IMR-90 (cell line): ENCODE measurements at regions not wholly inside any gene's neighbourhood (a gene's known extent, or its start where the extent isn't known, plus 50 kb on each side); places are given as distances from the start of the nearest gene placed in this dataset.

Experiments used
- ATAC-seq: fragments of 200-7000 bp; cut with Tn5 transposase; 2 replicates; pipeline ENCODE4 v1.9.1; 2020; ENCODE audit warnings: low read depth, mild to moderate bottlenecking, moderate library complexity
- BruUV-seq: library from RNA; stranded (reverse); fragments of 400-500 nt; replicated peaks from 2 replicates; lab custom pipeline; 2021; lab: Mats Ljungman, UMichigan
- CTCF ChIA-PET: fragments of 300-600 bp; formaldehyde crosslinking; extraction: SDS; loops from one replicate; lab custom pipeline; 2021; ENCODE audit warnings: antibody characterized with exemption; lab: Yijun Ruan, JAX
- POLR2A ChIA-PET: fragments of 300-600 bp; sonication (Branson Sonifier 250); formaldehyde crosslinking; loops from one replicate; lab custom pipeline; 2022; ENCODE audit warnings: antibody characterized with exemption; ENCODE audit not compliant: unreplicated experiment; lab: Charles Lee
- DNase-seq: peaks from one replicate; pipeline ENCODE4 v3.0.0; 2013
- H2AFZ ChIP-seq: replicated peaks from 2 replicates; pipeline ENCODE3; 2013; ENCODE audit warnings: low read length, mild to moderate bottlenecking; ENCODE audit not compliant: poor library complexity
- H2AK5ac ChIP-seq: 2 replicates; pipeline ENCODE4 v1.6.1; 2013; ENCODE audit warnings: low read depth, low read length, inconsistent platforms
- H2AK9ac ChIP-seq: replicated peaks from 2 replicates; pipeline ENCODE3; 2013; ENCODE audit warnings: mild to moderate bottlenecking, low read depth, low read length, moderate library complexity; ENCODE audit not compliant: poor library complexity
- H2BK120ac ChIP-seq: 2 replicates; pipeline ENCODE4 v1.6.1; 2013; ENCODE audit warnings: low read depth, low read length, inconsistent platforms
- H2BK15ac ChIP-seq: 3 replicates; pipeline ENCODE4 v1.6.1; 2013; ENCODE audit warnings: low read depth, low read length, inconsistent platforms
- H2BK20ac ChIP-seq: 2 replicates; pipeline ENCODE4 v1.6.1; 2013; ENCODE audit warnings: low read depth, mild to moderate bottlenecking, inconsistent platforms, low read length, moderate library complexity
- H2BK5ac ChIP-seq: 2 replicates; pipeline ENCODE4 v1.6.1; 2013; ENCODE audit warnings: mild to moderate bottlenecking, low read depth, low read length, inconsistent platforms; ENCODE audit not compliant: poor library complexity, severe bottlenecking
- H3K14ac ChIP-seq: replicated peaks from 2 replicates; pipeline ENCODE4 v1.6.1; 2013; ENCODE audit warnings: low read depth, low read length, inconsistent platforms
- H3K18ac ChIP-seq: 2 replicates; pipeline ENCODE4 v1.6.1; 2013; ENCODE audit warnings: low read depth, low read length, control low read depth
- H3K23ac ChIP-seq: 2 replicates; pipeline ENCODE4 v1.6.1; 2013; ENCODE audit warnings: low read depth, low read length, inconsistent platforms
- H3K27ac ChIP-seq: 2 replicates; pipeline ENCODE4 v1.5.1; 2013; ENCODE audit warnings: mild to moderate bottlenecking, control low read depth, low read length; ENCODE audit not compliant: insufficient read depth
- H3K27me3 ChIP-seq: 2 replicates; pipeline ENCODE4 v1.6.1; 2013; ENCODE audit warnings: low read length; ENCODE audit not compliant: control insufficient read depth, insufficient read depth
- H3K36me3 ChIP-seq: 2 replicates; pipeline ENCODE4 v1.6.1; 2013; ENCODE audit warnings: low read length, mixed read lengths; ENCODE audit not compliant: control insufficient read depth, insufficient read depth
- H3K4ac ChIP-seq: 2 replicates; pipeline ENCODE4 v1.6.1; 2013; ENCODE audit warnings: low read depth, low read length, inconsistent platforms
- H3K4me1 ChIP-seq: 2 replicates; pipeline ENCODE4 v1.6.1; 2013; ENCODE audit warnings: low read length, mixed read lengths; ENCODE audit not compliant: control insufficient read depth, insufficient read depth
- H3K4me2 ChIP-seq: 2 replicates; pipeline ENCODE4 v1.6.1; 2013; ENCODE audit warnings: low read depth, mild to moderate bottlenecking, control low read depth, low read length, moderate library complexity
- H3K4me3 ChIP-seq: 2 replicates; pipeline ENCODE4 v1.5.1; 2013; ENCODE audit warnings: low read depth, mild to moderate bottlenecking, control low read depth, low read length, moderate library complexity; ENCODE audit not compliant: insufficient read depth
- H3K56ac ChIP-seq: 2 replicates; pipeline ENCODE4 v1.6.1; 2013; ENCODE audit warnings: low read length, inconsistent platforms; ENCODE audit not compliant: insufficient read depth; ENCODE audit errors: extremely low read depth
- H3K79me1 ChIP-seq, 2 experiments: 2 replicates each; pipeline ENCODE4 v1.6.1; 2013; ENCODE audit warnings: low read length in 2 of 2, inconsistent platforms in 1 of 2, low read depth in 1 of 2
- H3K9ac ChIP-seq: 2 replicates; pipeline ENCODE4 v1.6.1; 2013; ENCODE audit warnings: low read depth, low read length, control low read depth
- H3K9me1 ChIP-seq: 2 replicates; pipeline ENCODE4 v1.6.1; 2013; ENCODE audit warnings: low read length, inconsistent platforms; ENCODE audit not compliant: insufficient read depth
- H3K9me3 ChIP-seq: 2 replicates; pipeline ENCODE4 v1.6.1; 2013; ENCODE audit warnings: low read length; ENCODE audit not compliant: control insufficient read depth, insufficient read depth
- H4K20me1 ChIP-seq: 2 replicates; pipeline ENCODE4 v1.6.1; 2013; ENCODE audit warnings: low read length, inconsistent platforms; ENCODE audit not compliant: insufficient read depth
- H4K5ac ChIP-seq: 2 replicates; pipeline ENCODE4 v1.6.1; 2013; ENCODE audit warnings: mild to moderate bottlenecking, low read depth, low read length, control low read depth
- H4K8ac ChIP-seq, 2 experiments: 2 replicates each; pipeline ENCODE4 v1.6.1; 2013; ENCODE audit warnings: low read depth in 2 of 2, low read length in 2 of 2, control low read depth in 1 of 2, inconsistent platforms in 1 of 2
- H4K91ac ChIP-seq: 2 replicates; pipeline ENCODE4 v1.6.1; 2013; ENCODE audit warnings: low read depth, low read length, inconsistent platforms; ENCODE audit not compliant: insufficient read depth
- BHLHE40 ChIP-seq: fragments of 150-350 bp; IDR thresholded peaks from 2 replicates; pipeline ENCODE4 v1.6.1; 2016; ENCODE audit warnings: mild to moderate bottlenecking, low read depth, low read length
- CEBPB ChIP-seq: IDR thresholded peaks from 2 replicates; pipeline ENCODE4 v1.6.1; 2012; ENCODE audit warnings: low read depth, low read length, improper control_type of control experiment
- CHD1 ChIP-seq: IDR thresholded peaks from 2 replicates; pipeline ENCODE4 v1.6.1; 2012; ENCODE audit warnings: low read depth, low read length, improper control_type of control experiment
- CTCF ChIP-seq: conservative IDR thresholded peaks from 2 replicates; pipeline ENCODE4 v1.5.1; 2012; ENCODE audit warnings: mild to moderate bottlenecking, low read depth, low read length, improper control_type of control experiment
- ELK1 ChIP-seq: fragments of 150-350 bp; IDR thresholded peaks from 2 replicates; pipeline ENCODE4 v1.6.1; 2016; ENCODE audit warnings: low read depth, mild to moderate bottlenecking, low read length, moderate library complexity, borderline replicate concordance
- FOS ChIP-seq: fragments of 150-350 bp; IDR thresholded peaks from 2 replicates; pipeline ENCODE4 v1.6.1; 2016; ENCODE audit warnings: low read depth, low read length
- MAFK ChIP-seq: IDR thresholded peaks from 2 replicates; pipeline ENCODE4 v1.6.1; 2012; ENCODE audit warnings: low read depth, low read length, improper control_type of control experiment
- MAZ ChIP-seq: IDR thresholded peaks from 2 replicates; pipeline ENCODE4 v1.6.1; 2012; ENCODE audit warnings: low read depth, mild to moderate bottlenecking, low read length, improper control_type of control experiment, moderate library complexity, borderline replicate concordance
- MXI1 ChIP-seq: IDR thresholded peaks from 2 replicates; pipeline ENCODE4 v1.6.1; 2012; ENCODE audit warnings: low read depth, mild to moderate bottlenecking, low read length, moderate library complexity, borderline replicate concordance
- NFE2L2 ChIP-seq: fragments of 150-350 bp; IDR thresholded peaks from 2 replicates; pipeline ENCODE4 v1.6.1; 2016; ENCODE audit warnings: low read depth, mild to moderate bottlenecking, low read length
- POLR2A ChIP-seq: IDR thresholded peaks from 2 replicates; pipeline ENCODE4 v1.6.1; 2012; ENCODE audit warnings: mild to moderate bottlenecking, low read depth, low read length
- RAD21 ChIP-seq: IDR thresholded peaks from 2 replicates; pipeline ENCODE4 v1.6.1; 2012; ENCODE audit warnings: low read length, improper control_type of control experiment
- RCOR1 ChIP-seq: IDR thresholded peaks from 2 replicates; pipeline ENCODE4 v1.6.1; 2012; ENCODE audit warnings: mild to moderate bottlenecking, low read length, improper control_type of control experiment; ENCODE audit not compliant: insufficient replicate concordance
- RFX5 ChIP-seq: IDR thresholded peaks from 2 replicates; pipeline ENCODE4 v1.8.0; 2012; ENCODE audit warnings: low read depth, mild to moderate bottlenecking, low read length, moderate library complexity
- SMC3 ChIP-seq: fragments of 150-350 bp; IDR thresholded peaks from 2 replicates; pipeline ENCODE4 v1.6.1; 2016; ENCODE audit warnings: low read depth, mild to moderate bottlenecking, antibody characterized with exemption, low read length, moderate library complexity
- USF2 ChIP-seq: fragments of 150-350 bp; IDR thresholded peaks from 2 replicates; pipeline ENCODE4 v1.6.1; 2017; ENCODE audit warnings: mild to moderate bottlenecking, antibody characterized with exemption, low read length, low read depth
- WGBS, 2 experiments: methylation state at CpG; one replicate each; pipeline versions ENCODE4 v1.1.5 to v1.1.7; 2013; ENCODE audit warnings: missing lambda C conversion rate in 2 of 2; ENCODE audit not compliant: insufficient read length in 1 of 2; ENCODE audit errors: extremely low coverage in 2 of 2; 5-methylcytosine and 5-hydroxymethylcytosine counted together
- dilution Hi-C: fragments of 300-500 bp; cut with HindIII; formaldehyde crosslinking; loops from one replicate; pipeline ENCODE4 v1.14.3; 2018; ENCODE audit warnings: low sequenced_read_pairs; ENCODE audit not compliant: unreplicated experiment
- in situ Hi-C: fragments of 300-500 bp; cut with MboI; formaldehyde crosslinking; loops from 3 replicates; pipeline ENCODE4 v1.14.3; 2019; ENCODE audit warnings: low sequenced_read_pairs, inconsistent platforms, mixed read lengths
- intact Hi-C: fragments of 100-400 bp; cut with micrococcal nuclease; formaldehyde crosslinking; loops from 2 replicates; pipeline ENCODE4 v1.10.0; 2022

- Histone ChIP-seq H2BK120ac (no peak overlapping the region), H4K91ac (no peak overlapping the region), H3K4me2 (no peak overlapping the region), H2AFZ (no peak overlapping the region), H2AK9ac (no peak overlapping the region), H3K79me1 (no peaks in the 10 kb centered on the region), H4K5ac (no peak overlapping the region), H3K27me3 (peaks cover 9% of the 10 kb centered on the region), H3K23ac (no peak overlapping the region), H2AK5ac (no peak overlapping the region), H4K8ac (no peak overlapping the region), H4K20me1 (no peaks in the 10 kb centered on the region), H3K18ac (no peak overlapping the region), H3K4me3 (no peak overlapping the region), H2BK20ac (no peak overlapping the region), H3K9ac (no peak overlapping the region), H2BK15ac (no peak overlapping the region), H3K14ac (no peak overlapping the region), H3K56ac (no peak overlapping the region), H3K9me3 (no peaks in the 10 kb centered on the region), H3K36me3 (no peaks in the 10 kb centered on the region), H3K9me1 (no peaks in the 10 kb centered on the region; the same call in 1 of the 2 replicates), H3K4ac (no peak overlapping the region), H2BK5ac (no peak overlapping the region), H3K27ac (no peak overlapping the region), H3K4me1 (no peaks in the 10 kb centered on the region; the same call in 1 of the 2 replicates)
- in situ Hi-C loops, result no loop called here
- BruUV-seq, result no TSS peak
- no peak for DNase-seq
- intact Hi-C loops, result no loop called here
- no CpG with 5 or more reads among the region's 2 CpGs for WGBS, 2 experiments
- CTCF ChIA-PET, result interaction anchor here (0.7 to 0.9 kb wide), 2 partner anchors 12 kb away, joined by 3 to 4 read pairs; no protein-coding TSS in a partner anchor
- no peak for ATAC-seq
- dilution Hi-C loops, result no loop called here
- POLR2A ChIA-PET, result no interaction called here
- TF ChIP-seq USF2 (no peak), POLR2A (no peak), ELK1 (no peak), MAZ (no peak), CHD1 (no peak), RFX5 (no peak), BHLHE40 (no peak), MXI1 (no peak), SMC3 (no peak), CTCF (no peak), RAD21 (no peak), NFE2L2 (no peak), FOS (no peak), CEBPB (no peak), MAFK (no peak), RCOR1 (no peak)
Measured at GRCh38 chr4:4680758-4681157, 138.9 kb upstream of the STX18 start.
